Forelimb muscle (tissue), 1 donor: ENCODE measurements at regions not wholly inside any gene's neighbourhood (a gene's known extent, or its start where the extent isn't known, plus 50 kb on each side); places are given as distances from the start of the nearest gene placed in this dataset.

Source experiments
- DNase-seq: peaks from one replicate; pipeline ENCODE4 v3.0.0-alpha.2; 2013; ENCODE audit warnings: low read depth

GRCh38 chr5:124071039-124071438 lies 559.1 kb downstream of the CSNK1G3 start:
- DNase-seq = no peak

DNA sequence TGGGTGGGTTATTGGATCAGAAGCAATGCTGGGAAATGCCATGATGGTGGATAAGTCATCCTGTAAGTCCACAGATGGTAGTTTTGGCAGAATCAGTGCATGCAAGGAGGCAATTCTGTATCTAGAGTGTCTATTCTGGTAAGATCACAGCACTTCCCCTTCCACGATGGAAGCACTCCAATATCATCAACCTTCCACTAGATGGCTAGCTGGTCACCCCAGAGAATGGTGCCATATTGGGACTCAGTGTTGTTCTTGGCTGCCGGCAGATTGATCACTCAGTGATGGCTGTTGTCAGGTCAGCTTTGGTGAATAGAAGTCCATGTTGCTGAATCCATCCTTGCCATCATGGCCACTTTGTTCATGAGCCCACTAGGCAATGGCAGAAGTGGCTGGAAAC lies 553.5 kb downstream of the CSNK1G3 start:
- DNase-seq = no peak

GRCh38 chr5:124064956-124065355 lies 553.0 kb downstream of the CSNK1G3 start:
- no peak for DNase-seq

GRCh38 chr5:124061663-124062062 lies 549.7 kb downstream of the CSNK1G3 start:
- no peak for DNase-seq

DNA sequence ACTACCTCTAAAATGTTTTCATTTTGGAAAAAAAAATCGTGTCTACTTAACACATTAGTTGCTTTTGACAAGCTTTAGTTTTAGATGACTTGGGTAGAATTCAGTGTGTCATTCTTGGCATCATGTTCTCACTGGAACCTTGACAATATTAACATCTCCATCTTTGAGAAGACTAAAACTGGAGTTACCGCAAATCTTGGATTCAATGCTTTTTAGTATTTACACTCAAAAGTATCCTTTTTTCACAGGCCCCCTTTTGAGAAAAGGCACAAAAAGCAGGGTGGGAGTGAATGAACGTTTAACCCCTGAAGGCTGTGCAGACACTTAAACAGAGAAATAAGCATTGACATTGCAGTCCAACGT lies 549.1 kb downstream of the CSNK1G3 start:
- no peak for DNase-seq

GRCh38 chr5:124060413-124061067 lies 548.6 kb downstream of the CSNK1G3 start:
- DNase-seq = no peak

GRCh38 chr5:124060011-124060410 lies 548.0 kb downstream of the CSNK1G3 start:
- no peak for DNase-seq

GRCh38 chr5:124059200-124059599 lies 547.2 kb downstream of the CSNK1G3 start:
- no peak for DNase-seq

- no peak for DNase-seq
Measured at GRCh38 chr5:124057724-124058231, 545.8 kb downstream of the CSNK1G3 start.

GRCh38 chr5:124056991-124057723 lies 545.2 kb downstream of the CSNK1G3 start:
- no peak for DNase-seq

DNA sequence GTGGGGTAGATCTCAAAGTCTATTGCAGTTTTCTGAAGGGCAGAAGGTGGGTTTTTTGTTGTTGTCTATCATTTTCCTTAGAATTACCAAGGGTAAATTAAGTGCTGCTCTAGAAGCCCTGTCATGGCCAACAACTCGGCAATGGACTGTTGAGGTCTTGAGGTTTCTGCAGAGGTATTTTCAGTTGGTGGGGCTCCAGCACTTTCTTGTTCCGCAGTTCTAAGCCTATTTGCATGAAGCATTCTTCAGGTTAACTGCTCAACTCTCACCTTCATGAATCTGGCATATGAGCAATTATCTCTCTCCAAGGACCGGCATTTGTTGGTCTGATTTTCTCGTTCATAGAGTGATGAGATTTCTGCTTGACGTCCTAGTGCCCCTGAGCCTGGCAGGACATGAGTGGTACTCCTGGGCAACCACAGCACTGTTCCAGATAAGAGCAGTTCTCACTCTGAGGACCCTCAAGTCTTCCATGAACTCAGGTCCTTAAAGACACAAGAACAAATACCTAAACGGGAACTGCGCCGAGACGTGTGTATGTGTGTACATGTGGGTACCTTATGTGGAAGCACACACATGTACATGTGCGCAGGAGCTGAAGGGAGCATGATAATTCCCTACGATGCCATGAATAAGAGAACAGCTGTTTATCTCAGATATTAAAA lies 544.5 kb downstream of the CSNK1G3 start:
- no peak for DNase-seq

GRCh38 chr5:124055751-124056150 lies 543.8 kb downstream of the CSNK1G3 start:
- no peak for DNase-seq

DNA sequence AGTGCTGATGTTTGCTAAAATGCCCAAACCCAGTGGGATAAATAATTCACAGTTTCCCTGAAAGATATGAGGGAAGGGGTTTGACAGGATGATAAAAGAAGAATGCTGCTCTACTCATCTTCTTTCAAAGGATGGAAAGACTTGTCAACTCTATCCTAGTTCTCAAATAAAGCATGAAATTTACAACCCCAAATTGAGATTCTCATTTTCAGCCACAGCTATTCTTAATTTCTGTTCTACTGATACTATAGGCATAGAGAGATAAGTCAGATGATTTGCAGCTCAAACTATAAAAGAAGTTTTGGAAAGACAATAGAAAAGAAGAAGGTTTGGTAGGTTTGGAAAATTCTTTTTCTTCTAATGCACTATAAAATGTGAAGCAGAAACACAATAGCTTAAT lies 542.6 kb downstream of the CSNK1G3 start:
- no peak for DNase-seq

DNA sequence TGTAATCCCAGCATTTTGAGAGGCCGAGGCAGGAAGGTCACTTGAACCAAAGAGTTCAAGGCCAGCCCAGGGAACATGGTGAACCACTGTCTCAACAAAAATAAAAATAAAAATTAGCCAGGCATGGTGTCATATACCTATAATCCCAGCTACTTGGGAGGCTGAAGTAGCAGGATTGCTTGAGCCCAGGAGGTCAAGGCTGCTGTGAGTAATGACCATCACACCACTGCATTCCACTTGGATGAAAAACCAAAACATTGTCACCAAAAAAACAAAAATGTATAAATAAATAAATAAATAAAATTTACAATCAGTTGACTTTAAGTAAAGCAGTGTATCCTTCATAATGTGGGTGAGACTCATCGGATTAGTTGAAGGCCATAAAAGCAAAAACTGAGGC lies 541.4 kb downstream of the CSNK1G3 start:
- DNase-seq = no peak

GRCh38 chr5:124052201-124052600 lies 540.2 kb downstream of the CSNK1G3 start:
- no peak for DNase-seq

DNA sequence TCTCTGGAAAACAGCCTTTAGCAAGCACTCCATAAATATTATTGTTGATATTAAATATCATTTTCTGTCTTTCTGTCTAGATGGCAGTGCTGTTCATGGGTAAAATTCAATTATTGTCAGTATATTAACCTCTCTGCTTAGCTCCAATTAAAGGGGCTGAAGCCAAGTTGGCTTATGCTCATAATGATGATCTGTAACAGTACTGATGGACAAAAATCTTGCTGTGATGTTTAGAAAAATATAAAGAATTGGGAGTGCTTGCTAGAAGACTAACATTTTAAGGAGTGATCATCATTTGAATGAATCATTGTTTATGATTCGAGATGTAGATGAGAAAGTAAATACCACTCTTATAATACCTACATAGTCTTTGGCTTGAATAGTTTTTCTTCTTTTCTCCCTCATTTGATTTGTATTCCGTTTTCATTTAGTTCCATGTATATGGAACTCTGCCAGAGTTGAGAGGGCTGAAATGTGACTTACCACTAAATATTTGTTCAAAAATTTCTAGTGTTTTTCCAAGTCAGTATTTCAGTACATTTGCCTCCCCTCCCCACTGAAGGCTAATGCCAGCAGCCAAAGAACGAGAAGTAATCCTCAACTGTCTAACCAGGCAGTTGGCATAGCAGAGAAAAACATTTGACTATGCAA lies 538.3 kb downstream of the CSNK1G3 start:
- DNase-seq = no peak

DNA sequence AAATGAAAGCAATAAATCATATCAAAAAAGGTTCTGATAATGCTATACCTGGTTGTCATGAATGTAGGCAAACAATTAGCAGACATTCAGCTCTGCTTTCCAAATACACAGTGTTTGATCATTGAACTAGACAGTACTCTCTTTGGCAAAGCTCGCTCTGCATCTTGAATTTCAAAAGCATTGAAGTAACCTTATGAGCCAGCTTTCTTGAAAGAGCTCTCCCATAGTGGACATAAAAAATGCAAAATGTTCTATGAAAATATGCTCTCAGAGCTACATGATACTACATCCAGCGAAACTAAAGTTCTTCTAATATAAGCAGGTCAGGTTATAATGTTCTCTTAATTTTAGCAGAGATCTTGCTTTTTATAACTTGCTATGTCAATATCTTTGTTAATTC lies 533.4 kb downstream of the CSNK1G3 start:
- no peak for DNase-seq

GRCh38 chr5:124044613-124045012 lies 532.6 kb downstream of the CSNK1G3 start:
- DNase-seq = no peak

- no peak for DNase-seq
Measured at GRCh38 chr5:124043456-124043855, 531.5 kb downstream of the CSNK1G3 start.

- DNase-seq = peak; percentile 78
Measured at GRCh38 chr5:124040799-124041198, 528.8 kb downstream of the CSNK1G3 start.

GRCh38 chr5:124039410-124039809 lies 527.4 kb downstream of the CSNK1G3 start:
- no peak for DNase-seq

DNA sequence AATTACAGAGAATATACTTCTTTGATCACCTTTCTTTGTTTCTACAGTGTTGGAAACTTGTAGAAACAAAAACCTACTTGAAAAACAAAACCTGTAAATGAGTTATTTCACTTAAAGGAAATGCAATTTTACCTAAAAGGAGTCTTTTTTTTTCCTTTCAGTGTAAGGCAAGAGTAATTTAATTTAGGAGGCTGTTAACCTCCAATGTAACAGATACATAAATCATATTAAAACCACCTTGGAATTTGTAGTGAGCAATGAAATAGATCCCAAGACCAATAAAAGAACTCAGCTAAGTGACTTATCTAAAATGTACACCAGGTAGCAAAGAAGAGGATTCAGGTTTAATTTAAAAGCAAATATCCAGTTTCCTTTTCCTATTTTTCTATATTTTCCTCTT lies 524.8 kb downstream of the CSNK1G3 start:
- DNase-seq = no peak
